Lung (tissue), 11 donors: ENCODE measurements at regions not wholly inside any gene's neighbourhood (a gene's known extent, or its start where the extent isn't known, plus 50 kb on each side); places are given as distances from the start of the nearest gene placed in this dataset.

Source experiments
- ATAC-seq: fragments of 200-7000 bp; cut with Tn5 transposase; one replicate; pipeline ENCODE4 v1.9.1; 2020; ENCODE audit warnings: moderate number of reproducible peaks; ENCODE audit not compliant: insufficient read depth, low FRiP score
- DNase-seq, 3 donors: peaks; one replicate each; pipeline ENCODE4 v3.0.0-alpha.2; 2013 to 2017
- H3K27ac ChIP-seq, 2 donors: one replicate each; pipeline ENCODE4 v1.5.1; 2013; ENCODE audit warnings: mild to moderate bottlenecking in 2 of 2, moderate library complexity in 2 of 2, control low read depth in 1 of 2, inconsistent platforms in 1 of 2, low read depth in 1 of 2, low read length in 1 of 2
- H3K27me3 ChIP-seq, 3 donors: one replicate each; pipeline ENCODE4 v1.5.1; 2013; ENCODE audit warnings: low read length in 2 of 3; ENCODE audit not compliant: control insufficient read depth in 3 of 3, insufficient read depth in 3 of 3
- H3K36me3 ChIP-seq, 4 donors: one replicate each; pipeline ENCODE4 v1.5.1; 2013; ENCODE audit warnings: low read length in 4 of 4, mild to moderate bottlenecking in 1 of 4, moderate library complexity in 1 of 4; ENCODE audit not compliant: control insufficient read depth in 4 of 4, insufficient read depth in 4 of 4
- H3K4me1 ChIP-seq, 5 donors: one replicate each; pipeline ENCODE4 v1.5.1; 2013; ENCODE audit warnings: low read length in 5 of 5, mild to moderate bottlenecking in 2 of 5, moderate library complexity in 1 of 5; ENCODE audit not compliant: control insufficient read depth in 5 of 5, insufficient read depth in 5 of 5
- H3K4me3 ChIP-seq: one replicate; pipeline ENCODE4 v1.5.1; 2013; ENCODE audit warnings: mild to moderate bottlenecking, control low read depth, moderate library complexity
- H3K9ac ChIP-seq, 2 donors: one replicate each; pipeline ENCODE4 v1.5.1; 2013; ENCODE audit warnings: low read length in 2 of 2, control low read depth in 1 of 2; ENCODE audit not compliant: insufficient read depth in 1 of 2
- H3K9me3 ChIP-seq, 4 donors: one replicate each; pipeline ENCODE4 v1.5.1; 2013; ENCODE audit warnings: low read length in 3 of 4, mild to moderate bottlenecking in 1 of 4, moderate library complexity in 1 of 4; ENCODE audit not compliant: control insufficient read depth in 4 of 4, insufficient read depth in 3 of 4
- CTCF ChIP-seq: IDR thresholded peaks from 2 replicates; pipeline ENCODE4 v1.5.1; 2012; ENCODE audit warnings: mild to moderate bottlenecking; ENCODE audit errors: control extremely low read depth, extremely low read depth
- WGBS, 2 donors: extraction: QIAGEN DNeasy Blood & Tissue Kit; methylation state at CpG; one replicate each; pipeline ENCODE4 v1.1.7; 2013; 5-methylcytosine and 5-hydroxymethylcytosine counted together
- donor health status: control.
- donor health status: control.
- donor health status: Bipolar disorder and iron deficiency.
- donor health status: healthy.
- donor health status: DM: yes; HTN: yes; CAD: no.

GRCh38 chr7:26429168-26429567 is 137.5 kb downstream of the SNX10 start:
- Histone ChIP-seq H3K4me3 (no peak overlapping the region), H3K9me3 (no peaks in the 10 kb centered on the region), H3K27ac (no peak overlapping the region), H3K9ac (no peak overlapping the region), H3K27me3 (no peaks in the 10 kb centered on the region), H3K36me3 (no peaks in the 10 kb centered on the region), H3K4me1 (peaks cover 0 to 18% (median 1%) of the 10 kb centered on the region in 5 donors)
- ATAC-seq (no peak), DNase-seq (no peak)
- 82 to 84% methylated on average over 5 of the region's 5 CpGs for WGBS, 2 donors
- TF ChIP-seq CTCF = no peak

GRCh38 chr7:26434974-26435373 is 143.3 kb downstream of the SNX10 start:
- H3K9me3 ChIP-seq = no peaks in the 10 kb centered on the region
- DNase-seq = no peak
- no peak overlapping the region for H3K9ac ChIP-seq
- no peak for TF ChIP-seq CTCF
- peaks cover 0 to 31% (median 1%) of the 10 kb centered on the region in 5 donors for H3K4me1 ChIP-seq
- no peaks in the 10 kb centered on the region for H3K27me3 ChIP-seq
- no peak overlapping the region for H3K27ac ChIP-seq
- 65 to 86% methylated on average over 3 of the region's 3 CpGs for WGBS, 2 donors
- ATAC-seq = no peak
- no peaks in the 10 kb centered on the region for H3K36me3 ChIP-seq
- no peak overlapping the region for H3K4me3 ChIP-seq

GRCh38 chr7:26437003-26437532 is 145.4 kb downstream of the SNX10 start:
- DNase-seq (peak; percentile 19 to 64 (median 36)), ATAC-seq (no peak)
- 50 to 79% methylated on average over 4 of the region's 4 CpGs for whole genome bisulfite sequencing, 2 donors

More at GRCh38 chr7:26437003-26437532, 145.4 kb downstream of the SNX10 start:
- Histone ChIP-seq H3K27ac (no peak overlapping the region), H3K4me3 (no peak overlapping the region), H3K9ac (no peak overlapping the region), H3K36me3 (no peaks in the 10 kb centered on the region), H3K9me3 (no peaks in the 10 kb centered on the region), H3K27me3 (no peaks in the 10 kb centered on the region), H3K4me1 (peaks cover 0 to 48% (median 6%) of the 10 kb centered on the region in 5 donors)
- TF ChIP-seq CTCF = no peak
